ENCODE measurements at regions not wholly inside any gene's neighbourhood (a gene's known extent, or its start where the extent isn't known, plus 50 kb on each side); places are given as distances from the start of the nearest gene placed in this dataset.

DNA sequence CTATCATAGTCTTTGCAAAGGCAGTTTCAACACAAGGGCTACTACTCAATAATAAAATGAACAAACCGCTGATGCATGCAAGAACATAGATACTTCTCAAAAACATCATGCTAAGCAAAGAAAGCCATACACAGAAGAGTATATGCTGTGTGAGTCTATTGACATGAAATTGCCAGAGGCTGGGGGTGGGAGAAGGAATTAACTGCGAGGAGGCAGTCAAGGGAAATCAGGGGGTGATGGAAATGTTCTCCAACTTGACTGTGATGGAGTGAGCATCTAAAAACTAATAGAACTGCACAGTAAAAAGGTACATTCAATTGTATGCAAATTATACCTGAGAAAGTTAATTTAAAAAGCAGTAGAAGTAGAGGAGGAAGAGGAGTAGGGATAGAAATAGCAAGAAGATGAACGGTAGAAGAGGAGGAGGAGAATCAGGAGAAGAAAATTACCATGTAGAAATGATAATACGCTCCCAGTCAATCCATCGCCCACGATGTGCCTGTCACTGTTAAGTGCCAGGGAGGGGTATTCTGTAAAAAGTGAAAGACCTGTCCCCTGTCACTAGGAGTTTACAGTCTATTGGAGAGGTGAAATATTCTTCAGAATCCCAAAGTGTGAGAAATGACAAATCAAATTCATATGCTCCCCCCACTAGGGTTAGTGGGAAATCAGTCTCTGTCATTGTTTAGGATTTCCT lies 90.3 kb downstream of the B3GNT2 start:
- H3K4me1 Mint-ChIP-seq (ENCODE audit: low read depth, unreplicated experiment): peaks cover 9% of the 10 kb centered on the region
- Histone ChIP-seq H3K27me3 (ENCODE audit: insufficient read depth, low read length) (no peaks in the 10 kb centered on the region), H3K27ac (ENCODE audit: low read depth, low read length) (no peak overlapping the region), H3K9ac (ENCODE audit: low read length) (no peak overlapping the region), H3K79me2 (ENCODE audit: insufficient read depth, low read length) (no peaks in the 10 kb centered on the region), H3K4me1 (ENCODE audit: insufficient read depth, low read length) (peaks cover 3% of the 10 kb centered on the region), H3K9me3 (ENCODE audit: insufficient read depth, low read depth, low read length) (peaks cover 10% of the 10 kb centered on the region), H3K36me3 (ENCODE audit: insufficient read depth, low read length) (no peaks in the 10 kb centered on the region), H3K4me3 (ENCODE audit: insufficient read depth, low read depth, low read length) (no peak overlapping the region), H3K4me2 (ENCODE audit: low read length) (no peak overlapping the region), H4K20me1 (ENCODE audit: insufficient read depth, low read length) (no peaks in the 10 kb centered on the region), H2AFZ (ENCODE audit: low read depth, low read length) (no peak overlapping the region)
- peaks cover 8% of the 10 kb centered on the region for H3K9me3 Mint-ChIP-seq (ENCODE audit: unreplicated experiment)
- H3K36me3 Mint-ChIP-seq (ENCODE audit: low read depth, unreplicated experiment): no peaks in the 10 kb centered on the region
- no peak for DNase-seq (ENCODE audit: low read depth)
- H3K27ac Mint-ChIP-seq (ENCODE audit: unreplicated experiment): no peak overlapping the region
- TF ChIP-seq, protein P1, sequence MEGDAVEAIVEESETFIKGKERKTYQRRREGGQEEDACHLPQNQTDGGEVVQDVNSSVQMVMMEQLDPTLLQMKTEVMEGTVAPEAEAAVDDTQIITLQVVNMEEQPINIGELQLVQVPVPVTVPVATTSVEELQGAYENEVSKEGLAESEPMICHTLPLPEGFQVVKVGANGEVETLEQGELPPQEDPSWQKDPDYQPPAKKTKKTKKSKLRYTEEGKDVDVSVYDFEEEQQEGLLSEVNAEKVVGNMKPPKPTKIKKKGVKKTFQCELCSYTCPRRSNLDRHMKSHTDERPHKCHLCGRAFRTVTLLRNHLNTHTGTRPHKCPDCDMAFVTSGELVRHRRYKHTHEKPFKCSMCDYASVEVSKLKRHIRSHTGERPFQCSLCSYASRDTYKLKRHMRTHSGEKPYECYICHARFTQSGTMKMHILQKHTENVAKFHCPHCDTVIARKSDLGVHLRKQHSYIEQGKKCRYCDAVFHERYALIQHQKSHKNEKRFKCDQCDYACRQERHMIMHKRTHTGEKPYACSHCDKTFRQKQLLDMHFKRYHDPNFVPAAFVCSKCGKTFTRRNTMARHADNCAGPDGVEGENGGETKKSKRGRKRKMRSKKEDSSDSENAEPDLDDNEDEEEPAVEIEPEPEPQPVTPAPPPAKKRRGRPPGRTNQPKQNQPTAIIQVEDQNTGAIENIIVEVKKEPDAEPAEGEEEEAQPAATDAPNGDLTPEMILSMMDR (IDR thresholded peaks at IDR 0.05; ENCODE audit: insufficient read depth, low read depth, low read length): no peak
- no peak for TF ChIP-seq EZH2 (IDR thresholded peaks at IDR 0.05; ENCODE audit: insufficient read depth, low read length)
- no peaks in the 10 kb centered on the region for H3K27me3 Mint-ChIP-seq (ENCODE audit: low read depth, unreplicated experiment)
- no peak overlapping the region for H3K4me3 Mint-ChIP-seq (ENCODE audit: unreplicated experiment)
- FAIRE-seq: no peak

DNA sequence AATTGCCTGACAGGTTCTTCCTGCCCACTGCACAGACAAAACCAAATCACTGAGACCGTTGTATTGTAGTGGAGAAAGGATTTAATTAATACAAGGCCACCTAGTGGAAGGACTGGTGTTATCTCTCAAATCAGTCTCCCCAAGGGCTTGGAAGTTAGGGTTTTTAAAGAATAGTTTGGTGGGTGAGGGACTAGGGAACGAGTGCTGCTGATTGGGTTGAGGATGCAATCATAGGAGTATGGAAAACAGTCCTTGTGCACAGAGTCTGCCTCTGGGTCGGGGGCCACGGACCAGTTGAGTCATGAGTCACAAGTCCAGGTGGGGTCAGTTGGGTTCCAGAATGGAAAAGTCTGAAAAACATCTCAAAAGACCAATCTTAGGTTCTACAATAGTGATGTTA lies 89.1 kb downstream of the B3GNT2 start:
- H3K9me3 Mint-ChIP-seq (ENCODE audit: unreplicated experiment): peaks cover 8% of the 10 kb centered on the region

More for the DNA sequence above, 89.1 kb downstream of the B3GNT2 start:
- no peak overlapping the region for H3K27ac ChIP-seq (ENCODE audit: low read depth, low read length)
- H3K79me2 ChIP-seq (ENCODE audit: insufficient read depth, low read length): no peaks in the 10 kb centered on the region
- Mint-ChIP-seq H3K4me1 (ENCODE audit: low read depth, unreplicated experiment) (peaks cover 9% of the 10 kb centered on the region), H3K4me3 (ENCODE audit: unreplicated experiment) (no peak overlapping the region), H3K27ac (ENCODE audit: unreplicated experiment) (no peak overlapping the region), H3K27me3 (ENCODE audit: low read depth, unreplicated experiment) (no peaks in the 10 kb centered on the region), H3K36me3 (ENCODE audit: low read depth, unreplicated experiment) (peaks cover 3% of the 10 kb centered on the region)
- H3K9ac ChIP-seq (ENCODE audit: low read length): no peak overlapping the region
- H3K4me3 ChIP-seq (ENCODE audit: insufficient read depth, low read depth, low read length): no peak overlapping the region
- H3K36me3 ChIP-seq (ENCODE audit: insufficient read depth, low read length): no peaks in the 10 kb centered on the region
- DNase-seq (ENCODE audit: low read depth) (no peak), FAIRE-seq (no peak)
- TF ChIP-seq EZH2 (IDR thresholded peaks at IDR 0.05; ENCODE audit: insufficient read depth, low read length): no peak
- TF ChIP-seq, protein P1 (IDR thresholded peaks at IDR 0.05; ENCODE audit: insufficient read depth, low read depth, low read length): no peak
- no peaks in the 10 kb centered on the region for H3K27me3 ChIP-seq (ENCODE audit: insufficient read depth, low read length)
- H4K20me1 ChIP-seq (ENCODE audit: insufficient read depth, low read length): no peaks in the 10 kb centered on the region
- peaks cover 10% of the 10 kb centered on the region for H3K9me3 ChIP-seq (ENCODE audit: insufficient read depth, low read depth, low read length)
- no peak overlapping the region for H2AFZ ChIP-seq (ENCODE audit: low read depth, low read length)
- peaks cover 3% of the 10 kb centered on the region for H3K4me1 ChIP-seq (ENCODE audit: insufficient read depth, low read length)
- no peak overlapping the region for H3K4me2 ChIP-seq (ENCODE audit: low read length)
